ENCODE measurements at regions not wholly inside any gene's neighbourhood (a gene's known extent, or its start where the extent isn't known, plus 50 kb on each side); places are given as distances from the start of the nearest gene placed in this dataset.

DNA sequence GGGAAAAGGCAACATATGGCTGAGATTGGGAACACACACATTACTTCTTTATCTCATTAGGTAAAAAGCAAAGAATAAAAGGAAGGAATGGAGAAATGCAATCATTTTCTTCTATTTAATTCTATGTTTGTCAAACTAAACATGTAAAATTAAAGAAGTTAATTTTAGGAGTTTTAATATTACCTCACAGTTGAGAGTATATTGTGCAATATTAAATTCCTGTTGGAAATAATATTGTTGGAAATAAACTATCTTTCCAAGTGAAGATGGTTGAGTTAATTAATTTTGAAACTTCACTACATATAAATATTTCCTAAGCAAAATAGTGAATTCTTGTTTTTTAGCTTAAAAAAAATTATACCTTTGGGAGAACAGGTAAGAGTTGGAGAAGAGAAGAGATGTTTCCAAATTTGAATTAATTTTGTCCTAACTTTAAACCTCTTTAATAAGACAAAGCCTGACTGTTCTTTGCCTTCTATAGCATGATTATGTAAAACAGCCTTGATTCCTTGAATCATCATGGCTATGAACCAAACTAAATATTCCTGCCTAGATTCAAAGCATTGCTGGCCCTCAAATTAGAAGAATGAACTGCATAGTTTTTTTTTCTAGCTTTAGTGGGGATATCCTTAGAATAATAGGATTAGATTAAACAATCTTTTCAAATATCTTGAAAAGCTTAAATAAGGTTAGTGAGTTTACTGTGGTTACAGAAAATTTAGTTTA lies 1349.1 kb upstream of the ADGRB3 start:
- H3K56ac ChIP-seq (replicated peaks; ENCODE audit: insufficient read length, low read depth, low read length) = no peak overlapping the region
- no peaks in the 10 kb centered on the region for H3K27me3 ChIP-seq (replicated peaks in 1 of 4; ENCODE audit: control insufficient read depth in 3 of 4, extremely low read depth in 1 of 4, insufficient read depth in 3 of 4, low read length in 3 of 4)
- H3K27ac ChIP-seq (ENCODE audit: low read depth, low read length) = no peak overlapping the region
- no peak overlapping the region for H3K4me2 ChIP-seq (ENCODE audit: insufficient read depth in 1 of 2, low read depth in 2 of 2, low read length in 2 of 2)
- no peaks in the 10 kb centered on the region for H4K20me1 ChIP-seq (replicated peaks in 1 of 2; ENCODE audit: control insufficient read depth in 1 of 2, insufficient read depth in 2 of 2, low read length in 2 of 2)
- no peak overlapping the region for H2BK20ac ChIP-seq (ENCODE audit: low read length)
- no peak overlapping the region for H3K4me3 ChIP-seq (ENCODE audit: extremely low read depth in 1 of 4, insufficient read depth in 2 of 4, low read depth in 3 of 4, low read length in 4 of 4)
- H3K23me2 ChIP-seq (ENCODE audit: low read depth, low read length) = no peaks in the 10 kb centered on the region
- no peak for TF ChIP-seq KDM4A (IDR thresholded peaks at IDR 0.05; ENCODE audit: low read depth, low read length, severe bottlenecking)
- TF ChIP-seq RFX5 (IDR thresholded peaks at IDR 0.05; ENCODE audit: borderline replicate concordance, low read depth, low read length) = no peak
- TF ChIP-seq, protein P1, sequence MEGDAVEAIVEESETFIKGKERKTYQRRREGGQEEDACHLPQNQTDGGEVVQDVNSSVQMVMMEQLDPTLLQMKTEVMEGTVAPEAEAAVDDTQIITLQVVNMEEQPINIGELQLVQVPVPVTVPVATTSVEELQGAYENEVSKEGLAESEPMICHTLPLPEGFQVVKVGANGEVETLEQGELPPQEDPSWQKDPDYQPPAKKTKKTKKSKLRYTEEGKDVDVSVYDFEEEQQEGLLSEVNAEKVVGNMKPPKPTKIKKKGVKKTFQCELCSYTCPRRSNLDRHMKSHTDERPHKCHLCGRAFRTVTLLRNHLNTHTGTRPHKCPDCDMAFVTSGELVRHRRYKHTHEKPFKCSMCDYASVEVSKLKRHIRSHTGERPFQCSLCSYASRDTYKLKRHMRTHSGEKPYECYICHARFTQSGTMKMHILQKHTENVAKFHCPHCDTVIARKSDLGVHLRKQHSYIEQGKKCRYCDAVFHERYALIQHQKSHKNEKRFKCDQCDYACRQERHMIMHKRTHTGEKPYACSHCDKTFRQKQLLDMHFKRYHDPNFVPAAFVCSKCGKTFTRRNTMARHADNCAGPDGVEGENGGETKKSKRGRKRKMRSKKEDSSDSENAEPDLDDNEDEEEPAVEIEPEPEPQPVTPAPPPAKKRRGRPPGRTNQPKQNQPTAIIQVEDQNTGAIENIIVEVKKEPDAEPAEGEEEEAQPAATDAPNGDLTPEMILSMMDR (IDR thresholded peaks at IDR 0.05; ENCODE audit: control extremely low read depth in 1 of 3, insufficient read depth in 1 of 3, low read depth in 1 of 3, low read length in 3 of 3) = no peak
- TF ChIP-seq SUZ12 (IDR thresholded peaks at IDR 0.05; ENCODE audit: low read length) = no peak
- CTCF ChIA-PET (ENCODE audit: partially characterized antibody) = no interaction called here
- no peak overlapping the region for H2BK15ac ChIP-seq (ENCODE audit: low read length)
- H2BK5ac ChIP-seq (ENCODE audit: low read depth, low read length) = no peak overlapping the region
- no peak overlapping the region for H3K14ac ChIP-seq (ENCODE audit: insufficient read length)
- H3K9me3 ChIP-seq (ENCODE audit: insufficient read depth in 2 of 2, low read depth in 1 of 2, low read length in 1 of 2) = no peaks in the 10 kb centered on the region
- no peak overlapping the region for H2BK12ac ChIP-seq (ENCODE audit: low read depth, low read length)
- no peak overlapping the region for H4K5ac ChIP-seq (ENCODE audit: insufficient read length, low read depth, low read length)
- no peak overlapping the region for H4K91ac ChIP-seq (replicated peaks; ENCODE audit: insufficient read length, low read length)
- no peak for DNase-seq (ENCODE audit: low read depth in 1 of 2, low spot score in 2 of 2)
- no peaks in the 10 kb centered on the region for H3K79me1 ChIP-seq (ENCODE audit: low read depth, low read length)
- H2AK5ac ChIP-seq (ENCODE audit: low read depth, low read length) = no peak overlapping the region
- no peaks in the 10 kb centered on the region for H3K4me1 ChIP-seq (replicated peaks in 1 of 4; ENCODE audit: control insufficient read depth in 3 of 4, insufficient read depth in 4 of 4, low read length in 3 of 4)
- no peak overlapping the region for H3K18ac ChIP-seq (ENCODE audit: extremely low read depth, low read length)
- no peak overlapping the region for H3K23ac ChIP-seq (ENCODE audit: insufficient read length)
- no peak for FAIRE-seq
- POLR2A ChIA-PET (ENCODE audit: partially characterized antibody) = no interaction called here
- no peak overlapping the region for H3K4ac ChIP-seq (replicated peaks; ENCODE audit: insufficient read length, low read depth, low read length)
- no peaks in the 10 kb centered on the region for H3K36me3 ChIP-seq (ENCODE audit: control insufficient read depth in 2 of 4, insufficient read depth in 4 of 4, low read length in 3 of 4)
- H3K9ac ChIP-seq (replicated peaks in 1 of 4; ENCODE audit: extremely low read depth in 1 of 4, low read depth in 3 of 4, low read length in 3 of 4) = no peak overlapping the region
- no peak overlapping the region for H4K8ac ChIP-seq (ENCODE audit: extremely low read depth, insufficient read depth, low read length)
- no peak overlapping the region for H2BK120ac ChIP-seq (replicated peaks; ENCODE audit: low read depth, low read length)
- H2AFZ ChIP-seq (ENCODE audit: low read length) = no peak overlapping the region
- H3K79me2 ChIP-seq (ENCODE audit: control insufficient read depth in 1 of 2, insufficient read depth in 2 of 2, low read length in 2 of 2) = no peaks in the 10 kb centered on the region

All from H1 (cell line).